Skeletal muscle satellite cell (primary cell): ENCODE measurements at regions not wholly inside any gene's neighbourhood (a gene's known extent, or its start where the extent isn't known, plus 50 kb on each side); places are given as distances from the start of the nearest gene placed in this dataset.

Experiments used
- H3K27me3 ChIP-seq: 2 replicates; pipeline ENCODE4 v1.7.0; 2013; ENCODE audit warnings: low read length; ENCODE audit not compliant: control insufficient read depth, insufficient read depth
- H3K36me3 ChIP-seq: 2 replicates; pipeline ENCODE4 v1.7.0; 2013; ENCODE audit warnings: mild to moderate bottlenecking, control low read depth, low read length; ENCODE audit not compliant: insufficient read depth
- H3K4me1 ChIP-seq: 2 replicates; pipeline ENCODE4 v1.7.0; 2013; ENCODE audit warnings: low read length; ENCODE audit not compliant: control insufficient read depth, insufficient read depth
- H3K4me2 ChIP-seq: 2 replicates; pipeline ENCODE4 v1.7.0; 2013; ENCODE audit warnings: mild to moderate bottlenecking, low read length
- H3K4me3 ChIP-seq: 2 replicates; pipeline ENCODE4 v1.7.0; 2013; ENCODE audit warnings: low read length
- H3K9ac ChIP-seq: 2 replicates; pipeline ENCODE4 v1.7.0; 2013; ENCODE audit warnings: mild to moderate bottlenecking, low read depth, low read length, moderate library complexity
- H3K9me3 ChIP-seq: replicated peaks from 2 replicates; pipeline ENCODE4 v1.7.0; 2013; ENCODE audit warnings: mild to moderate bottlenecking, control low read depth, low read length

GRCh38 chr3:132189601-132190000 lies 127.6 kb upstream of the ACP3 start:
- Histone ChIP-seq H3K4me1 (no peaks in the 10 kb centered on the region), H3K4me3 (no peak overlapping the region), H3K36me3 (no peaks in the 10 kb centered on the region), H3K9me3 (no peaks in the 10 kb centered on the region), H3K4me2 (no peak overlapping the region), H3K9ac (no peak overlapping the region), H3K27me3 (peaks cover 3% of the 10 kb centered on the region)

- H3K4me1 ChIP-seq = no peaks in the 10 kb centered on the region
- H3K9ac ChIP-seq = no peak overlapping the region
- H3K36me3 ChIP-seq = no peaks in the 10 kb centered on the region
- no peak overlapping the region for H3K4me2 ChIP-seq
- H3K27me3 ChIP-seq = no peaks in the 10 kb centered on the region
- H3K4me3 ChIP-seq = no peak overlapping the region
- H3K9me3 ChIP-seq = no peaks in the 10 kb centered on the region
Measured at GRCh38 chr3:132196113-132196512, 121.1 kb upstream of the ACP3 start.

- Histone ChIP-seq H3K27me3 (no peaks in the 10 kb centered on the region), H3K36me3 (no peaks in the 10 kb centered on the region), H3K4me3 (no peak overlapping the region), H3K4me2 (no peak overlapping the region), H3K9ac (no peak overlapping the region), H3K9me3 (no peaks in the 10 kb centered on the region), H3K4me1 (no peaks in the 10 kb centered on the region)
Measured at GRCh38 chr3:132198516-132198915, 118.7 kb upstream of the ACP3 start.

- H3K9me3 ChIP-seq = no peaks in the 10 kb centered on the region
- no peaks in the 10 kb centered on the region for H3K27me3 ChIP-seq
- H3K4me2 ChIP-seq = no peak overlapping the region
- H3K36me3 ChIP-seq = no peaks in the 10 kb centered on the region
- no peaks in the 10 kb centered on the region for H3K4me1 ChIP-seq
- H3K4me3 ChIP-seq = no peak overlapping the region
- H3K9ac ChIP-seq = no peak overlapping the region
Measured at GRCh38 chr3:132199451-132199850, 117.8 kb upstream of the ACP3 start.

GRCh38 chr3:132202586-132202985 lies 114.6 kb upstream of the ACP3 start:
- no peak overlapping the region for H3K4me3 ChIP-seq
- no peaks in the 10 kb centered on the region for H3K9me3 ChIP-seq
- no peak overlapping the region for H3K4me2 ChIP-seq
- no peaks in the 10 kb centered on the region for H3K27me3 ChIP-seq
- H3K36me3 ChIP-seq = no peaks in the 10 kb centered on the region
- H3K9ac ChIP-seq = no peak overlapping the region
- peaks cover 8% of the 10 kb centered on the region for H3K4me1 ChIP-seq

- no peak overlapping the region for H3K4me2 ChIP-seq
- no peaks in the 10 kb centered on the region for H3K9me3 ChIP-seq
- H3K36me3 ChIP-seq = no peaks in the 10 kb centered on the region
- H3K4me3 ChIP-seq = no peak overlapping the region
- H3K9ac ChIP-seq = no peak overlapping the region
- H3K27me3 ChIP-seq = no peaks in the 10 kb centered on the region
- H3K4me1 ChIP-seq = peaks cover 8% of the 10 kb centered on the region
Measured at GRCh38 chr3:132203889-132204596, 113.2 kb upstream of the ACP3 start.

- no peak overlapping the region for H3K4me2 ChIP-seq
- no peaks in the 10 kb centered on the region for H3K36me3 ChIP-seq
- no peaks in the 10 kb centered on the region for H3K9me3 ChIP-seq
- peaks cover 8% of the 10 kb centered on the region for H3K4me1 ChIP-seq
- H3K27me3 ChIP-seq = no peaks in the 10 kb centered on the region
- H3K4me3 ChIP-seq = no peak overlapping the region
- H3K9ac ChIP-seq = no peak overlapping the region
Measured at GRCh38 chr3:132205609-132206008, 111.6 kb upstream of the ACP3 start.

- H3K4me3 ChIP-seq = no peak overlapping the region
- H3K9me3 ChIP-seq = no peaks in the 10 kb centered on the region
- H3K4me1 ChIP-seq = peaks cover 8% of the 10 kb centered on the region
Measured at GRCh38 chr3:132209855-132210254, 107.4 kb upstream of the ACP3 start.

GRCh38 chr3:132210476-132211346 lies 106.5 kb upstream of the ACP3 start:
- no peaks in the 10 kb centered on the region for H3K27me3 ChIP-seq
- H3K36me3 ChIP-seq = no peaks in the 10 kb centered on the region

More at GRCh38 chr3:132209855-132210254, 107.4 kb upstream of the ACP3 start:
- no peaks in the 10 kb centered on the region for H3K36me3 ChIP-seq
- no peak overlapping the region for H3K9ac ChIP-seq
- no peak overlapping the region for H3K4me2 ChIP-seq
- H3K27me3 ChIP-seq = no peaks in the 10 kb centered on the region

GRCh38 chr3:132211896-132212295 lies 105.3 kb upstream of the ACP3 start:
- Histone ChIP-seq H3K36me3 (no peaks in the 10 kb centered on the region), H3K9ac (no peak overlapping the region), H3K4me2 (no peak overlapping the region), H3K27me3 (no peaks in the 10 kb centered on the region), H3K4me1 (no peaks in the 10 kb centered on the region), H3K9me3 (no peaks in the 10 kb centered on the region), H3K4me3 (no peak overlapping the region)

More at GRCh38 chr3:132210476-132211346, 106.5 kb upstream of the ACP3 start:
- Histone ChIP-seq H3K4me1 (peaks cover 3% of the 10 kb centered on the region), H3K9me3 (no peaks in the 10 kb centered on the region), H3K9ac (no peak overlapping the region), H3K4me2 (no peak overlapping the region), H3K4me3 (no peak overlapping the region)

- Histone ChIP-seq H3K4me3 (no peak overlapping the region), H3K4me2 (no peak overlapping the region), H3K4me1 (no peaks in the 10 kb centered on the region), H3K9me3 (no peaks in the 10 kb centered on the region), H3K36me3 (no peaks in the 10 kb centered on the region), H3K9ac (no peak overlapping the region), H3K27me3 (no peaks in the 10 kb centered on the region)
Measured at GRCh38 chr3:132218817-132219755, 98.1 kb upstream of the ACP3 start.
